Left ventricle myocardium inferior (tissue), 1 donor: ENCODE measurements at regions not wholly inside any gene's neighbourhood (a gene's known extent, or its start where the extent isn't known, plus 50 kb on each side); places are given as distances from the start of the nearest gene placed in this dataset.
"Not testable (repeated sequence)": the region's sequence is repeated elsewhere in the genome, so short reads cannot be mapped to it uniquely, and the experiment has no call there.

Source experiments
- DNase-seq: peaks from one replicate; pipeline ENCODE4 v3.0.0-alpha.2; 2020
- H3K27ac ChIP-seq: fragments of 200-600 bp; replicated peaks from 2 replicates; pipeline ENCODE4 v1.8.0; 2021
- H3K27me3 ChIP-seq: fragments of 200-600 bp; 2 replicates; pipeline ENCODE4 v1.8.0; 2021; ENCODE audit warnings: low read depth
- H3K36me3 ChIP-seq: fragments of 200-600 bp; 2 replicates; pipeline ENCODE4 v1.8.0; 2021
- H3K4me1 ChIP-seq: fragments of 200-600 bp; 2 replicates; pipeline ENCODE4 v1.8.0; 2021
- H3K4me3 ChIP-seq: fragments of 200-600 bp; 2 replicates; pipeline ENCODE4 v1.8.0; 2021; ENCODE audit warnings: mild to moderate bottlenecking, moderate library complexity
- H3K9me3 ChIP-seq: fragments of 200-600 bp; replicated peaks from 2 replicates; pipeline ENCODE4 v1.8.0; 2021
- CTCF ChIP-seq: fragments of 200-600 bp; IDR thresholded peaks from 2 replicates; pipeline ENCODE4 v1.8.0; 2021; ENCODE audit warnings: antibody characterized with exemption, mild to moderate bottlenecking, borderline replicate concordance
- intact Hi-C: fragments of 100-400 bp; cut with micrococcal nuclease; formaldehyde crosslinking; loops from one replicate; pipeline ENCODE4 v1.11.0; 2022
- donor health status: DM: no; HTN: yes; CAD: no; lungs with severe emphysema.

- no peak for DNase-seq
- Histone ChIP-seq H3K4me1 (no peaks in the 10 kb centered on the region), H3K36me3 (no peaks in the 10 kb centered on the region), H3K4me3 (no peak overlapping the region), H3K27me3 (no peaks in the 10 kb centered on the region), H3K27ac (no peak overlapping the region), H3K9me3 (no peaks in the 10 kb centered on the region)
- no peak for TF ChIP-seq CTCF
- intact Hi-C loops = no loop called here
Observed at GRCh38 chr7:110421490-110422241, 669.3 kb upstream of the LRRN3 start.

GRCh38 chr7:110432061-110432553, 658.8 kb upstream of the LRRN3 start:
- Histone ChIP-seq H3K9me3 (no peaks in the 10 kb centered on the region), H3K36me3 (no peaks in the 10 kb centered on the region), H3K4me1 (no peaks in the 10 kb centered on the region), H3K27ac (no peak overlapping the region), H3K27me3 (no peaks in the 10 kb centered on the region), H3K4me3 (no peak overlapping the region)
- intact Hi-C loops = no loop called here
- DNase-seq = no peak
- TF ChIP-seq CTCF = no peak

DNA sequence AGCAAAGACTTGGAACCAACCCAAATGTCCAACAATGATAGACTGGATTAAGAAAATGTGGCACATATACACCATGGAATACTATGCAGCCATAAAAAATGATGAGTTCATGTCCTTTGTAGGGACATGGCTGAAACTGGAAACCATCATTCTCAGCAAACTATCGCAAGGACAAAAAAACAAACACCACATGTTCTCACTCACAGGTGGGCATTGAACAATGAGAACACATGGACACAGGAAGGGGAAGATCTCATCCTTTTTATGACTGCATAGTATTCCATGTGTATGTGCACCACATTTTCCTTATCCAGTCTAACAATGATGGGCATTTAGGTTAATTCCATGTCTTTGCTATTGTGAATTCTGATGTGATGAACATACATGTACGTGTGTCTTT, 652.0 kb upstream of the LRRN3 start:
- H3K4me3 ChIP-seq, DNase-seq, H3K4me1 ChIP-seq, H3K27ac ChIP-seq, H3K36me3 ChIP-seq, intact Hi-C loops, H3K27me3 ChIP-seq, H3K9me3 ChIP-seq: not testable (repeated sequence)

DNA sequence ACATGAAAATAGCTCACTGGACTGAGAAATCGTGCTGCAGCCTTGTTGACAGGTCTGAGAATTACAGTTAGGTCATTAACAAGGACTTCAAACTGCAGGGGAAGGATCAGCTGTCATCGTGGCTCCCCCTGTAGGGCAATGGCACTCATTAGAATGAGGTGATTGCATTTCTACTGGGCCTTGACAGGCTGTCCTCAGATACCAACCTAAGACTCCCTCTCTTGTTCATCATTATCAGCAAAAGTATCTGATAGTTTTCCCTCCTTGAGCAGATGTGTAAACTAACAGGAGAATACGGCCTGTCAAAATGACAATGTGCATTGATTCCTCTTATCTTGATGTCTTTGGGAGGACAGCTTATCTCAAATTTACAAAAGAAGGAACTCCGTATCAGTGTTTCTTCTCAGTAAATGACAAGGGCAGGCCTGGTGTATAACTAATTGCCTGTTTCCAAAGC, 648.5 kb upstream of the LRRN3 start:
- peak; percentile 46 for TF ChIP-seq CTCF
- intact Hi-C loops = no loop called here
- Histone ChIP-seq H3K4me1 (no peaks in the 10 kb centered on the region), H3K36me3 (no peaks in the 10 kb centered on the region), H3K27me3 (no peaks in the 10 kb centered on the region), H3K27ac (no peak overlapping the region), H3K4me3 (no peak overlapping the region), H3K9me3 (peaks cover 4% of the 10 kb centered on the region)
- no peak for DNase-seq

- no peak for TF ChIP-seq CTCF
- Histone ChIP-seq H3K4me1 (no peaks in the 10 kb centered on the region), H3K27me3 (no peaks in the 10 kb centered on the region), H3K36me3 (no peaks in the 10 kb centered on the region), H3K9me3 (no peaks in the 10 kb centered on the region), H3K4me3 (no peak overlapping the region), H3K27ac (no peak overlapping the region)
- no peak for DNase-seq
- intact Hi-C loops = no loop called here
Observed at GRCh38 chr7:110446658-110447057, 644.3 kb upstream of the LRRN3 start.

DNA sequence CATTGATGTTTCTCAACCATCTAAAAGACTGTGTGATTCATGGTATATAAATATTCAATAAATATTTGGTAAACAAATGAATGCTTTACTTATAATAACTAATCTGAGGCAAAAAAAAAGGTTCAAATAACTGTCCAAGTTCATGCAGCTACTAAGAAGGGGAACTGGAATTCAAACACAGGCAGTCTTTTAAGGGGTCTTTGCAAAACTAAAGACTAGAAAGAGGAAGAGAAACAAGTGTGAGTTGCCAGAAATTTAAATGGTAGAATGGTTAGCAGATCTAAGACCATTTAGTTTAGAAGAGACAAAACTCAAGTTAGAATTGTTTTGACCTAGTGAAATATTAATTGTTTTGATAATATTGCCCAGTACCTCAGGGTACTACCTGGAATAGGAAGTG, 642.0 kb upstream of the LRRN3 start:
- no peak for TF ChIP-seq CTCF
- H3K27ac ChIP-seq = no peak overlapping the region
- H3K9me3 ChIP-seq = no peaks in the 10 kb centered on the region
- H3K4me1 ChIP-seq = no peaks in the 10 kb centered on the region
- H3K36me3 ChIP-seq = no peaks in the 10 kb centered on the region
- no peak for DNase-seq
- no peaks in the 10 kb centered on the region for H3K27me3 ChIP-seq
- no peak overlapping the region for H3K4me3 ChIP-seq
- intact Hi-C loops = no loop called here
